GM23338 (cell line): ENCODE measurements at regions not wholly inside any gene's neighbourhood (a gene's known extent, or its start where the extent isn't known, plus 50 kb on each side); places are given as distances from the start of the nearest gene placed in this dataset.

Experiments
- ATAC-seq: fragments of 200-7000 bp; cut with Tn5 transposase; 3 replicates; pipeline ENCODE4 v1.9.1; 2020
- DNase-seq: peaks from one replicate; pipeline ENCODE4 v3.0.0-alpha.2; 2015; ENCODE audit warnings: low spot score
- H2AFZ ChIP-seq: fragments of 200-600 bp; sonication (generic); 2 replicates; pipeline ENCODE4 v1.8.0; 2016; ENCODE audit warnings: antibody characterized with exemption, mild to moderate bottlenecking, moderate library complexity
- H3F3A ChIP-seq: fragments of 200-600 bp; sonication (generic); replicated peaks from 2 replicates; pipeline ENCODE4 v1.8.0; 2017; ENCODE audit warnings: antibody characterized with exemption, mixed run types, low read depth
- H3K27ac ChIP-seq: fragments of 200-600 bp; sonication (generic); 2 replicates; pipeline ENCODE4 v1.6.1; 2016; ENCODE audit warnings: low read depth
- H3K27me3 ChIP-seq: fragments of 200-600 bp; sonication (generic); 2 replicates; pipeline ENCODE4 v1.8.0; 2016; ENCODE audit warnings: mild to moderate bottlenecking, mixed run types, moderate library complexity; ENCODE audit not compliant: insufficient read depth
- H3K36me3 ChIP-seq: fragments of 200-600 bp; sonication (generic); 2 replicates; pipeline ENCODE4 v1.8.0; 2016; ENCODE audit warnings: mild to moderate bottlenecking; ENCODE audit not compliant: insufficient read depth
- H3K4me1 ChIP-seq: fragments of 200-600 bp; sonication (generic); 2 replicates; pipeline ENCODE4 v1.8.0; 2016; ENCODE audit warnings: mild to moderate bottlenecking, moderate library complexity; ENCODE audit not compliant: insufficient read depth
- H3K4me2 ChIP-seq: fragments of 200-600 bp; sonication (generic); 2 replicates; pipeline ENCODE4 v1.7.1; 2017; ENCODE audit warnings: mixed run types
- H3K4me3 ChIP-seq: fragments of 200-600 bp; sonication (generic); 2 replicates; pipeline ENCODE4 v1.6.1; 2016; ENCODE audit warnings: mixed run types
- H3K79me2 ChIP-seq: fragments of 200-600 bp; sonication (generic); replicated peaks from 2 replicates; pipeline ENCODE4 v1.8.0; 2017; ENCODE audit warnings: mild to moderate bottlenecking; ENCODE audit not compliant: insufficient read depth
- H3K9me2 ChIP-seq: fragments of 200-600 bp; sonication (generic); 2 replicates; pipeline ENCODE4 v1.8.0; 2017; ENCODE audit not compliant: insufficient read depth
- H4K20me1 ChIP-seq: fragments of 200-600 bp; sonication (generic); replicated peaks from 2 replicates; pipeline ENCODE4 v1.8.0; 2017; ENCODE audit warnings: mild to moderate bottlenecking; ENCODE audit not compliant: insufficient read depth
- H3K27ac Mint-ChIP-seq: 2 replicates; pipeline ENCODE4 v1.8.0; 2020; ENCODE audit warnings: inconsistent platforms, mild to moderate bottlenecking, moderate library complexity, mixed read lengths
- H3K27me3 Mint-ChIP-seq: 3 replicates; pipeline ENCODE4 v1.8.0; 2022; ENCODE audit warnings: low read depth, mild to moderate bottlenecking, moderate library complexity, mixed read lengths, inconsistent platforms; ENCODE audit not compliant: insufficient read depth, poor library complexity
- H3K36me3 Mint-ChIP-seq: 3 replicates; pipeline ENCODE4 v1.8.0; 2021; ENCODE audit warnings: low read depth, mild to moderate bottlenecking, inconsistent platforms, moderate library complexity, mixed read lengths
- H3K4me1 Mint-ChIP-seq: 3 replicates; pipeline ENCODE4 v1.8.0; 2020; ENCODE audit warnings: mild to moderate bottlenecking, inconsistent platforms, mixed read lengths
- H3K4me3 Mint-ChIP-seq: 3 replicates; pipeline ENCODE4 v1.8.0; 2021; ENCODE audit warnings: moderate library complexity, mild to moderate bottlenecking, inconsistent platforms, mixed read lengths
- H3K9me3 Mint-ChIP-seq: 3 replicates; pipeline ENCODE4 v1.8.0; 2020; ENCODE audit warnings: moderate library complexity, mild to moderate bottlenecking, inconsistent platforms, mixed read lengths
- CREB1 ChIP-seq: fragments of 250-450 bp; sonication (Bioruptor Pico); IDR thresholded peaks from 2 replicates; pipeline ENCODE4 v1.5.0; 2020; ENCODE audit warnings: low read depth, mild to moderate bottlenecking, moderate library complexity
- EZH2 ChIP-seq: fragments of 200-600 bp; sonication (generic); IDR thresholded peaks from one replicate; pipeline ENCODE4 v1.8.0; 2017; ENCODE audit warnings: antibody characterized with exemption, mild to moderate bottlenecking, low read depth; ENCODE audit not compliant: unreplicated experiment
- JUNB ChIP-seq: IDR thresholded peaks from one replicate; pipeline ENCODE4 v1.6.1; 2016; ENCODE audit warnings: antibody characterized with exemption; ENCODE audit not compliant: unreplicated experiment
- NANOG ChIP-seq: IDR thresholded peaks from 2 replicates; pipeline ENCODE4 v1.6.1; 2016; ENCODE audit warnings: antibody characterized with exemption, borderline replicate concordance
- POLR2AphosphoS5 ChIP-seq: IDR thresholded peaks from 2 replicates; pipeline ENCODE4 v1.6.1; 2016; ENCODE audit warnings: antibody characterized with exemption, low read depth
- STAT1 ChIP-seq: IDR thresholded peaks from one replicate; pipeline ENCODE4 v1.6.1; 2016; ENCODE audit warnings: antibody characterized with exemption; ENCODE audit not compliant: unreplicated experiment
- ZNF114 ChIP-seq: fragments of 250-450 bp; sonication (Bioruptor Pico); IDR thresholded peaks from 2 replicates; pipeline ENCODE4 v1.5.0; 2020; ENCODE audit warnings: mild to moderate bottlenecking, moderate library complexity
- ZNF331 ChIP-seq: fragments of 250-450 bp; sonication (Bioruptor Pico); IDR thresholded peaks from 2 replicates; pipeline ENCODE4 v1.5.0; 2020; ENCODE audit warnings: low read depth, mild to moderate bottlenecking, moderate library complexity
- TF ChIP-seq, protein P1 (sequence below): IDR thresholded peaks from one replicate; pipeline ENCODE4 v1.6.1; 2018; ENCODE audit warnings: antibody characterized with exemption; ENCODE audit not compliant: unreplicated experiment
- TF ChIP-seq, protein P2 (sequence below): IDR thresholded peaks from 2 replicates; pipeline ENCODE4 v1.6.1; 2016; ENCODE audit warnings: antibody characterized with exemption
- TF ChIP-seq, protein P3 (sequence below), 2 experiments: fragments of 200-600 bp in 1 of 2; sonication (generic) in 1 of 2; conservative IDR thresholded peaks; 2 replicates each; pipeline versions ENCODE4 v1.5.1 to v1.6.1; 2016 to 2017; ENCODE audit warnings: antibody characterized with exemption in 2 of 2, low read depth in 2 of 2, mild to moderate bottlenecking in 2 of 2, moderate library complexity in 1 of 2

DNA sequence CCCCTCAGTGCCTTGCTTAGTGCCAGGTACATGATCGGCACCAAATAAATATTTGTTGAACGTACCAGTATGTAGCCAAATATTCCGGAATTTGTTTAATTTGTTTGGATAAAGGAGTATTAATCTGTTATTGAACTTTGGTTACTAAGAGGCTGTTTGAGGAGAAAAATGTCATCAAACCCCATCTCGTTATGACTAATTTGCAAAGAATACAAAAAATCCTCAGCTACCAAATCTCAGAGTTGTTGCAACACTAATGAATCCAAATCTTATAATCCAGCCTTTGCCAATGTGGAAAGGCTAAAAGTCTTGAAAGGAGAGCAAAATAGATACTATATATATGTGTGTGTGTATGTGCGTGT is 79.5 kb downstream of the KLF5 start (continued):
- TF ChIP-seq NANOG (no peak), CREB1 (CRISPR knock-in tag) (no peak), ZNF331 (CRISPR knock-in tag) (no peak), EZH2 (no peak), POLR2AphosphoS5 (no peak)
- TF ChIP-seq, protein P1, sequence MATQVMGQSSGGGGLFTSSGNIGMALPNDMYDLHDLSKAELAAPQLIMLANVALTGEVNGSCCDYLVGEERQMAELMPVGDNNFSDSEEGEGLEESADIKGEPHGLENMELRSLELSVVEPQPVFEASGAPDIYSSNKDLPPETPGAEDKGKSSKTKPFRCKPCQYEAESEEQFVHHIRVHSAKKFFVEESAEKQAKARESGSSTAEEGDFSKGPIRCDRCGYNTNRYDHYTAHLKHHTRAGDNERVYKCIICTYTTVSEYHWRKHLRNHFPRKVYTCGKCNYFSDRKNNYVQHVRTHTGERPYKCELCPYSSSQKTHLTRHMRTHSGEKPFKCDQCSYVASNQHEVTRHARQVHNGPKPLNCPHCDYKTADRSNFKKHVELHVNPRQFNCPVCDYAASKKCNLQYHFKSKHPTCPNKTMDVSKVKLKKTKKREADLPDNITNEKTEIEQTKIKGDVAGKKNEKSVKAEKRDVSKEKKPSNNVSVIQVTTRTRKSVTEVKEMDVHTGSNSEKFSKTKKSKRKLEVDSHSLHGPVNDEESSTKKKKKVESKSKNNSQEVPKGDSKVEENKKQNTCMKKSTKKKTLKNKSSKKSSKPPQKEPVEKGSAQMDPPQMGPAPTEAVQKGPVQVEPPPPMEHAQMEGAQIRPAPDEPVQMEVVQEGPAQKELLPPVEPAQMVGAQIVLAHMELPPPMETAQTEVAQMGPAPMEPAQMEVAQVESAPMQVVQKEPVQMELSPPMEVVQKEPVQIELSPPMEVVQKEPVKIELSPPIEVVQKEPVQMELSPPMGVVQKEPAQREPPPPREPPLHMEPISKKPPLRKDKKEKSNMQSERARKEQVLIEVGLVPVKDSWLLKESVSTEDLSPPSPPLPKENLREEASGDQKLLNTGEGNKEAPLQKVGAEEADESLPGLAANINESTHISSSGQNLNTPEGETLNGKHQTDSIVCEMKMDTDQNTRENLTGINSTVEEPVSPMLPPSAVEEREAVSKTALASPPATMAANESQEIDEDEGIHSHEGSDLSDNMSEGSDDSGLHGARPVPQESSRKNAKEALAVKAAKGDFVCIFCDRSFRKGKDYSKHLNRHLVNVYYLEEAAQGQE: no peak
- TF ChIP-seq, protein P2, sequence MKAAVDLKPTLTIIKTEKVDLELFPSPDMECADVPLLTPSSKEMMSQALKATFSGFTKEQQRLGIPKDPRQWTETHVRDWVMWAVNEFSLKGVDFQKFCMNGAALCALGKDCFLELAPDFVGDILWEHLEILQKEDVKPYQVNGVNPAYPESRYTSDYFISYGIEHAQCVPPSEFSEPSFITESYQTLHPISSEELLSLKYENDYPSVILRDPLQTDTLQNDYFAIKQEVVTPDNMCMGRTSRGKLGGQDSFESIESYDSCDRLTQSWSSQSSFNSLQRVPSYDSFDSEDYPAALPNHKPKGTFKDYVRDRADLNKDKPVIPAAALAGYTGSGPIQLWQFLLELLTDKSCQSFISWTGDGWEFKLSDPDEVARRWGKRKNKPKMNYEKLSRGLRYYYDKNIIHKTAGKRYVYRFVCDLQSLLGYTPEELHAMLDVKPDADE: no peak
- TF ChIP-seq, protein P3, sequence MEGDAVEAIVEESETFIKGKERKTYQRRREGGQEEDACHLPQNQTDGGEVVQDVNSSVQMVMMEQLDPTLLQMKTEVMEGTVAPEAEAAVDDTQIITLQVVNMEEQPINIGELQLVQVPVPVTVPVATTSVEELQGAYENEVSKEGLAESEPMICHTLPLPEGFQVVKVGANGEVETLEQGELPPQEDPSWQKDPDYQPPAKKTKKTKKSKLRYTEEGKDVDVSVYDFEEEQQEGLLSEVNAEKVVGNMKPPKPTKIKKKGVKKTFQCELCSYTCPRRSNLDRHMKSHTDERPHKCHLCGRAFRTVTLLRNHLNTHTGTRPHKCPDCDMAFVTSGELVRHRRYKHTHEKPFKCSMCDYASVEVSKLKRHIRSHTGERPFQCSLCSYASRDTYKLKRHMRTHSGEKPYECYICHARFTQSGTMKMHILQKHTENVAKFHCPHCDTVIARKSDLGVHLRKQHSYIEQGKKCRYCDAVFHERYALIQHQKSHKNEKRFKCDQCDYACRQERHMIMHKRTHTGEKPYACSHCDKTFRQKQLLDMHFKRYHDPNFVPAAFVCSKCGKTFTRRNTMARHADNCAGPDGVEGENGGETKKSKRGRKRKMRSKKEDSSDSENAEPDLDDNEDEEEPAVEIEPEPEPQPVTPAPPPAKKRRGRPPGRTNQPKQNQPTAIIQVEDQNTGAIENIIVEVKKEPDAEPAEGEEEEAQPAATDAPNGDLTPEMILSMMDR (conservative IDR thresholded peaks at IDR 0.05; ENCODE audit: low read depth in 2 of 2): no peak

DNA sequence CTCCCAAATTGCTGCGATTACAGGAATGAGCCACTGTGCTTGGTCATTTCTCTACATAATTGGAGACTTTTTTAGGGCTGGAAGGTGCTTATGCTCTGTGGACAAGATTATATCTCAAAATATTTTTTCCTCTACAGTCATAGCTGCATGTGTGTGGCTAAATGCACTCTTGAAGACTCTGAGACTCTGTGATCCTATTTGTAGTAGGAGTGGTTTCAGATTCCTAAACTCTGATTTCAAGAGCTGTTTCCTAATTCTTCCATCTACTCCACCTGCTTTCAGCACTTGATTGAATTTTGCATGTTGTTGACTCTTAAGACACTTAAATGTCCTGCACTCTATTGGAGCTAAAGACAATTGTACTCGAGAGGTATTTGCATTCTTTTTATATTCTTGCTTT is 78.0 kb downstream of the KLF5 start:
- Mint-ChIP-seq H3K27ac (no peak overlapping the region), H3K9me3 (no peaks in the 10 kb centered on the region)
- TF ChIP-seq EZH2: no peak
- TF ChIP-seq, protein P1: no peak
- TF ChIP-seq STAT1: no peak
- TF ChIP-seq ZNF331 (CRISPR knock-in tag): no peak
- TF ChIP-seq, protein P2: no peak
- TF ChIP-seq POLR2AphosphoS5: no peak
- no peak for TF ChIP-seq JUNB
- TF ChIP-seq NANOG: no peak
- TF ChIP-seq, protein P3 (conservative IDR thresholded peaks at IDR 0.05; ENCODE audit: low read depth in 2 of 2): no peak
- TF ChIP-seq CREB1 (CRISPR knock-in tag): no peak
- no peak for TF ChIP-seq ZNF114 (CRISPR knock-in tag)

More for the DNA sequence above, 78.0 kb downstream of the KLF5 start:
- Histone ChIP-seq H3K4me3 (no peak overlapping the region), H3K4me2 (no peak overlapping the region), H3K27me3 (no peaks in the 10 kb centered on the region), H2AFZ (no peak overlapping the region), H3F3A (no peaks in the 10 kb centered on the region), H3K27ac (no peak overlapping the region), H3K9me2 (no peaks in the 10 kb centered on the region; the same call in 1 of the 2 replicates), H4K20me1 (no peaks in the 10 kb centered on the region), H3K4me1 (peaks cover 16% of the 10 kb centered on the region), H3K36me3 (no peaks in the 10 kb centered on the region), H3K79me2 (no peaks in the 10 kb centered on the region)
- H3K4me3 Mint-ChIP-seq: no peak overlapping the region
- ATAC-seq: no peak
- no peaks in the 10 kb centered on the region for H3K27me3 Mint-ChIP-seq
- H3K36me3 Mint-ChIP-seq: no peaks in the 10 kb centered on the region
- peaks cover 12% of the 10 kb centered on the region for H3K4me1 Mint-ChIP-seq
- DNase-seq: no peak
